Mesendoderm (in vitro differentiated cells): ENCODE measurements at regions not wholly inside any gene's neighbourhood (a gene's known extent, or its start where the extent isn't known, plus 50 kb on each side); places are given as distances from the start of the nearest gene placed in this dataset.

Source experiments
- DNase-seq: peaks from one replicate; pipeline ENCODE4 v3.0.0; 2013
- H2AK5ac ChIP-seq: 2 replicates; pipeline ENCODE4 v1.6.1; 2013; ENCODE audit warnings: low read length, inconsistent platforms
- H2BK120ac ChIP-seq: 2 replicates; pipeline ENCODE4 v1.6.1; 2013; ENCODE audit warnings: low read depth, mild to moderate bottlenecking, low read length, moderate library complexity, mixed read lengths
- H2BK15ac ChIP-seq: replicated peaks from 2 replicates; pipeline ENCODE4 v1.6.1; 2013; ENCODE audit warnings: low read depth, mild to moderate bottlenecking, moderate library complexity
- H2BK5ac ChIP-seq: 2 replicates; pipeline ENCODE4 v1.6.1; 2013; ENCODE audit warnings: low read length, inconsistent platforms
- H3K18ac ChIP-seq: 2 replicates; pipeline ENCODE4 v1.6.1; 2013; ENCODE audit warnings: mild to moderate bottlenecking, low read length, mixed read lengths
- H3K23ac ChIP-seq: one replicate; pipeline ENCODE4 v1.6.1; 2013; ENCODE audit warnings: low read length
- H3K27ac ChIP-seq: 2 replicates; pipeline ENCODE4 v1.5.1; 2013; ENCODE audit warnings: low read depth, mild to moderate bottlenecking, inconsistent platforms, low read length, moderate library complexity
- H3K27me3 ChIP-seq: 2 replicates; pipeline ENCODE4 v1.6.1; 2013; ENCODE audit warnings: low read length, control low read depth, mild to moderate bottlenecking, inconsistent platforms; ENCODE audit not compliant: insufficient read depth, poor library complexity
- H3K36me3 ChIP-seq: 2 replicates; pipeline ENCODE4 v1.6.1; 2013; ENCODE audit warnings: low read length, inconsistent platforms; ENCODE audit not compliant: control insufficient read depth, insufficient read depth
- H3K4ac ChIP-seq: one replicate; pipeline ENCODE4 v1.6.1; 2013; ENCODE audit warnings: low read depth, mild to moderate bottlenecking, low read length, moderate library complexity
- H3K4me1 ChIP-seq: 2 replicates; pipeline ENCODE4 v1.6.1; 2013; ENCODE audit warnings: low read depth, low read length, inconsistent platforms; ENCODE audit not compliant: control insufficient read depth
- H3K4me2 ChIP-seq: 2 replicates; pipeline ENCODE4 v1.6.1; 2013; ENCODE audit warnings: low read length
- H3K4me3 ChIP-seq: 2 replicates; pipeline ENCODE4 v1.5.1; 2013; ENCODE audit warnings: mild to moderate bottlenecking, low read length
- H3K56ac ChIP-seq: one replicate; pipeline ENCODE4 v1.6.1; 2013; ENCODE audit warnings: low read length
- H3K79me1 ChIP-seq: 2 replicates; pipeline ENCODE4 v1.6.1; 2013; ENCODE audit warnings: low read length, inconsistent platforms
- H3K79me2 ChIP-seq: 2 replicates; pipeline ENCODE4 v1.6.1; 2013; ENCODE audit warnings: mild to moderate bottlenecking, low read length; ENCODE audit not compliant: control insufficient read depth, insufficient read depth
- H3K9ac ChIP-seq: 2 replicates; pipeline ENCODE4 v1.6.1; 2013; ENCODE audit warnings: low read length, inconsistent platforms
- H4K5ac ChIP-seq: one replicate; pipeline ENCODE4 v1.6.1; 2013; ENCODE audit warnings: low read length
- H4K8ac ChIP-seq: one replicate; pipeline ENCODE4 v1.6.1; 2013; ENCODE audit warnings: low read depth, mild to moderate bottlenecking, control low read depth, low read length, moderate library complexity
- WGBS: extraction: QIAGEN DNeasy Blood & Tissue Kit; methylation state at CpG from one replicate; pipeline ENCODE4 v1.1.7; 2013; ENCODE audit warnings: low lambda C conversion rate, missing lambda C conversion rate; ENCODE audit not compliant: insufficient coverage; ENCODE audit errors: extremely low coverage; 5-methylcytosine and 5-hydroxymethylcytosine counted together

GRCh38 chr9:89247431-89248353, 63.3 kb upstream of the CKS2 start:
- Histone ChIP-seq H3K4me3 (no peak overlapping the region), H3K4me1 (no peaks in the 10 kb centered on the region), H2BK5ac (no peak overlapping the region), H4K8ac (no peak overlapping the region), H3K56ac (no peak overlapping the region), H2BK15ac (no peak overlapping the region), H3K4ac (no peak overlapping the region), H2BK120ac (no peak overlapping the region), H3K79me2 (no peaks in the 10 kb centered on the region), H2AK5ac (no peak overlapping the region), H4K5ac (no peak overlapping the region), H3K9ac (no peak overlapping the region), H3K23ac (no peak overlapping the region), H3K79me1 (no peaks in the 10 kb centered on the region), H3K36me3 (no peaks in the 10 kb centered on the region), H3K27ac (no peak overlapping the region), H3K18ac (no peak overlapping the region), H3K27me3 (no peaks in the 10 kb centered on the region), H3K4me2 (no peak overlapping the region)
- peak; percentile 89 for DNase-seq
- WGBS = no CpG with 5 or more reads among the region's 4 CpGs

GRCh38 chr9:89249001-89249400, 62.0 kb upstream of the CKS2 start:
- Histone ChIP-seq H3K4me3 (no peak overlapping the region), H4K8ac (no peak overlapping the region), H3K56ac (no peak overlapping the region), H3K4me1 (no peaks in the 10 kb centered on the region), H3K4me2 (no peak overlapping the region), H3K18ac (no peak overlapping the region), H3K36me3 (no peaks in the 10 kb centered on the region), H4K5ac (no peak overlapping the region), H3K9ac (no peak overlapping the region), H3K79me1 (no peaks in the 10 kb centered on the region), H3K27ac (no peak overlapping the region), H2AK5ac (no peak overlapping the region), H2BK120ac (no peak overlapping the region), H3K23ac (no peak overlapping the region), H3K4ac (no peak overlapping the region), H3K79me2 (no peaks in the 10 kb centered on the region), H2BK15ac (no peak overlapping the region), H2BK5ac (no peak overlapping the region), H3K27me3 (no peaks in the 10 kb centered on the region)
- no CpG with 5 or more reads among the region's 3 CpGs for WGBS
- no peak for DNase-seq

DNA sequence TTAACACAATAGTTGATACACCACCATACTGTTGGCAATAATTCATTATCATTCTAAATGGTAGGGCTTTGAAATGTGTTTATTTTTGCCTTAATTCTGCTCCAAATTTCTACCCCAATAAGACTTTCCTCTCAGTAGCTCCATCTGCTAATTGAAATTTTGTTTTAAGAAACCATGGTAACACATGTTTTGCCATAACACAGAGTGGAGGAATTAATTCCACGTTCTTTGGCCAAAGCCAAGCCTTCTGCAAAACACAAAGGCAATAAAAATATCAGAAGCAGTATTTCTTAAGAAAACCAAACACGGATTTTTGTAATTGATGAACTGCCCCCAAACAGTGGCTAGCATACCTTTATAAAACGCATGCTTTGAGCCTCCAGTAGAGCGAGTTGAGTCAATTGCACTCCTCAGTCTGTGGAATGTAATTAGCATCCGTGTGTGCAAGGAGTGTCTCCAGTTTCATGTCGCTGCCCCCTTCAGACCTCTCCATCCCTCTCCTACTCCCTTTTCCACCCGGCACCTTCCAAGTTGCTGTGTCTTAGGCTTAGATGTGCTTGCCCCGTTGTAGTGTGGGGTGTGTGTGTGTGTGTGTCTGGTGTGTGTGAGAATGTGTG, 58.2 kb upstream of the CKS2 start:
- Histone ChIP-seq H3K79me1 (no peaks in the 10 kb centered on the region), H2BK5ac (no peak overlapping the region), H3K27me3 (no peaks in the 10 kb centered on the region), H3K4me1 (no peaks in the 10 kb centered on the region), H3K79me2 (no peaks in the 10 kb centered on the region), H3K23ac (no peak overlapping the region), H3K4me3 (no peak overlapping the region), H2AK5ac (no peak overlapping the region), H3K4ac (no peak overlapping the region), H3K27ac (no peak overlapping the region), H3K36me3 (no peaks in the 10 kb centered on the region), H3K56ac (no peak overlapping the region), H2BK120ac (no peak overlapping the region), H3K9ac (no peak overlapping the region), H2BK15ac (no peak overlapping the region), H4K5ac (no peak overlapping the region), H3K18ac (no peak overlapping the region), H4K8ac (no peak overlapping the region), H3K4me2 (no peak overlapping the region)
- WGBS = no CpG with 5 or more reads among the region's 8 CpGs
- DNase-seq = no peak

DNA sequence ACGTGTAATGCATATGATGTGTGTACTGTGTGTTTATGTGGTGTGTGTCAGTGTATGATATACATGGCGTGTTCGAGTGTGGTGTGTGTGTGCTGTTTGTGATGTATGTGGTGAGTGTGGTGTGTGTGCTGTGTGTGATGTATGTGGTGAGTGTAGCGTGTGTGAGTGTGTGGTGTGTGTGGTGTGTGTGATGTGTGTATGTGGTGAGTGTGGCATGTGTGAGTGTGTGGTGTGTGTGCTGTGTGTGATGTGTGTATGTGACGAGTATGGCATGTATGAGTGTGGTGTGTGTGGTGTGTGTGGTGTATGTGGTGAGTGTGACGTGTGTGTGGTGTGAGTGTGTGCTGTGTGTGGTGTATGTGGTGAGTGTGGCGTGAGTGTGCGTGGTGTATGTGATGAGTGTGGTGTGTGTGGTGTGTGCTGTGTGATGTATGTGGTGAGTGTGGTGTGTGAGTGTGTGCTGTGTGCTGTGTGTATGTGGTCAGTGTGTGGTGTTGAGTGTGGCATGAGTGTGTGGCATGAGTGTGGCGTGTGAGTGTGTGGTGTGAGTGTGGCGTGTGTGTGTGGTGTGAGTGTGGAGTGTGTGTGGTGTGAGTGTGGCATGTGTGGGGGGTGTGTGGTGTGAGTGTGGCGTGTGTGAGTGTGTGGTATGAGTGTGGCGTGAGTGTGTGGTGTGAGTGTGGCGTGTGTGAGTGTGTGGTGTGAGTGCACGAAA, 56.8 kb upstream of the CKS2 start:
- H3K56ac ChIP-seq = no peak overlapping the region
- H3K18ac ChIP-seq = no peak overlapping the region
- H3K4me3 ChIP-seq = no peak overlapping the region
- 100% methylated on average over 7 of the region's 14 CpGs for WGBS
- H4K5ac ChIP-seq = no peak overlapping the region
- H2BK15ac ChIP-seq = no peak overlapping the region
- no peak overlapping the region for H2BK5ac ChIP-seq
- no peak overlapping the region for H3K4ac ChIP-seq
- no peak overlapping the region for H4K8ac ChIP-seq
- H3K4me2 ChIP-seq = no peak overlapping the region
- no peak overlapping the region for H2AK5ac ChIP-seq
- no peaks in the 10 kb centered on the region for H3K36me3 ChIP-seq
- H3K79me1 ChIP-seq = no peaks in the 10 kb centered on the region
- H3K23ac ChIP-seq = no peak overlapping the region
- no peak overlapping the region for H2BK120ac ChIP-seq
- no peak overlapping the region for H3K27ac ChIP-seq
- no peaks in the 10 kb centered on the region for H3K79me2 ChIP-seq
- no peak overlapping the region for H3K9ac ChIP-seq
- H3K4me1 ChIP-seq = no peaks in the 10 kb centered on the region
- H3K27me3 ChIP-seq = no peaks in the 10 kb centered on the region
- no peak for DNase-seq

DNA sequence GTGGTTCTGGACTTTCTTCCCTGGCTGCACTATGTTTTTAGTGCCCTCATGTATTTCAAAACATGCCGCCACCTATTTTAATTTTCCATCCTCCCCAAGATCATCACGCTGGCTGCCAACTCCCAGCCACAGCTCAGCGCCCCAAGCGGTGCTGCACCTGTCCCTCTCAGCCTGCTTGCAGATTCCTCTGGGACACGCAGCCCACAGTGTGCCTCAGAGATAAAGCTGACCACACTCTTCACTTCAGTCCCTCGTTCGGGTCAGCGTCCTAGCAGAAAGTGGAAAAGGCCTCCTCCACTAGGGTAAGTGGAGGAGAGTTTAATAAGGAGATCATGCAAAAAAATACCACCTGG, 56.2 kb upstream of the CKS2 start:
- H2AK5ac ChIP-seq = no peak overlapping the region
- H3K23ac ChIP-seq = no peak overlapping the region
- WGBS = no CpG with 5 or more reads among the region's 8 CpGs
- H3K56ac ChIP-seq = no peak overlapping the region
- H3K9ac ChIP-seq = no peak overlapping the region
- no peaks in the 10 kb centered on the region for H3K27me3 ChIP-seq
- no peak overlapping the region for H3K4me2 ChIP-seq
- DNase-seq = no peak
- no peak overlapping the region for H2BK15ac ChIP-seq
- H4K8ac ChIP-seq = no peak overlapping the region
- H3K79me1 ChIP-seq = no peaks in the 10 kb centered on the region
- H3K18ac ChIP-seq = no peak overlapping the region
- no peak overlapping the region for H3K27ac ChIP-seq
- no peak overlapping the region for H3K4ac ChIP-seq
- H2BK5ac ChIP-seq = no peak overlapping the region
- no peak overlapping the region for H4K5ac ChIP-seq
- H3K4me1 ChIP-seq = no peaks in the 10 kb centered on the region
- no peaks in the 10 kb centered on the region for H3K36me3 ChIP-seq
- H3K79me2 ChIP-seq = no peaks in the 10 kb centered on the region
- H3K4me3 ChIP-seq = no peak overlapping the region
- no peak overlapping the region for H2BK120ac ChIP-seq
